PFSK-1 (cell line): ENCODE measurements at regions not wholly inside any gene's neighbourhood (a gene's known extent, or its start where the extent isn't known, plus 50 kb on each side); places are given as distances from the start of the nearest gene placed in this dataset.

Source experiments
- POLR2AphosphoS5 ChIP-seq: IDR thresholded peaks from 2 replicates; pipeline ENCODE4 v1.6.1; 2012; ENCODE audit warnings: low read depth, mild to moderate bottlenecking, control low read depth, low read length, moderate library complexity
- REST ChIP-seq, 2 experiments: IDR thresholded peaks; 2 replicates each; pipeline versions ENCODE4 v1.6.1 to v1.8.0; 2011 to 2012; ENCODE audit warnings: low read depth in 2 of 2, low read length in 2 of 2, control low read depth in 1 of 2, inconsistent platforms in 1 of 2, mild to moderate bottlenecking in 1 of 2, moderate library complexity in 1 of 2; ENCODE audit not compliant: insufficient read depth in 1 of 2

- no peak for TF ChIP-seq POLR2AphosphoS5
- no peak for TF ChIP-seq REST (IDR thresholded peaks at IDR 0.05; ENCODE audit: insufficient read depth in 1 of 2, low read depth in 2 of 2, low read length in 2 of 2)
These were observed 56.3 kb downstream of the ABCC12 start for GRCh38 chr16:48099455-48099854.
